Raji (cell line): ENCODE measurements at regions not wholly inside any gene's neighbourhood (a gene's known extent, or its start where the extent isn't known, plus 50 kb on each side); places are given as distances from the start of the nearest gene placed in this dataset.

Experiments used
- POLR2A ChIP-seq: IDR thresholded peaks from 2 replicates; pipeline ENCODE4 v1.6.1; 2011; ENCODE audit warnings: low read depth, low read length, control low read depth; ENCODE audit not compliant: insufficient read depth

- TF ChIP-seq POLR2A: no peak
These were observed 467.3 kb downstream of the CMPK2 start for GRCh38 chr2:6398421-6398820.

- TF ChIP-seq POLR2A: no peak
These were observed 464.4 kb downstream of the CMPK2 start for GRCh38 chr2:6401301-6401700.

GRCh38 chr2:6408057-6408456, 457.6 kb downstream of the CMPK2 start:
- TF ChIP-seq POLR2A: no peak

GRCh38 chr2:6410313-6410712, 455.4 kb downstream of the CMPK2 start:
- no peak for TF ChIP-seq POLR2A

GRCh38 chr2:6412533-6413091, 453.1 kb downstream of the CMPK2 start:
- TF ChIP-seq POLR2A: no peak

GRCh38 chr2:6417050-6417449, 448.7 kb downstream of the CMPK2 start:
- TF ChIP-seq POLR2A: no peak

GRCh38 chr2:6418291-6418690, 447.4 kb downstream of the CMPK2 start:
- TF ChIP-seq POLR2A: no peak

- TF ChIP-seq POLR2A: no peak
These were observed 444.5 kb downstream of the CMPK2 start for GRCh38 chr2:6421138-6421730.

GRCh38 chr2:6421888-6422287, 443.8 kb downstream of the CMPK2 start:
- TF ChIP-seq POLR2A: no peak

GRCh38 chr2:6423157-6423556, 442.6 kb downstream of the CMPK2 start:
- TF ChIP-seq POLR2A: no peak

- TF ChIP-seq POLR2A: no peak
These were observed 441.8 kb downstream of the CMPK2 start for GRCh38 chr2:6423944-6424343.

GRCh38 chr2:6425032-6425431, 440.7 kb downstream of the CMPK2 start:
- TF ChIP-seq POLR2A: no peak

- TF ChIP-seq POLR2A: no peak
These were observed 436.3 kb downstream of the CMPK2 start for GRCh38 chr2:6429210-6429986.

GRCh38 chr2:6434438-6434837, 431.3 kb downstream of the CMPK2 start:
- no peak for TF ChIP-seq POLR2A

- no peak for TF ChIP-seq POLR2A
These were observed 423.9 kb downstream of the CMPK2 start for GRCh38 chr2:6441800-6442199.

GRCh38 chr2:6442252-6442985, 423.3 kb downstream of the CMPK2 start:
- TF ChIP-seq POLR2A: no peak
